ENCODE measurements at regions not wholly inside any gene's neighbourhood (a gene's known extent, or its start where the extent isn't known, plus 50 kb on each side); places are given as distances from the start of the nearest gene placed in this dataset.

DNA sequence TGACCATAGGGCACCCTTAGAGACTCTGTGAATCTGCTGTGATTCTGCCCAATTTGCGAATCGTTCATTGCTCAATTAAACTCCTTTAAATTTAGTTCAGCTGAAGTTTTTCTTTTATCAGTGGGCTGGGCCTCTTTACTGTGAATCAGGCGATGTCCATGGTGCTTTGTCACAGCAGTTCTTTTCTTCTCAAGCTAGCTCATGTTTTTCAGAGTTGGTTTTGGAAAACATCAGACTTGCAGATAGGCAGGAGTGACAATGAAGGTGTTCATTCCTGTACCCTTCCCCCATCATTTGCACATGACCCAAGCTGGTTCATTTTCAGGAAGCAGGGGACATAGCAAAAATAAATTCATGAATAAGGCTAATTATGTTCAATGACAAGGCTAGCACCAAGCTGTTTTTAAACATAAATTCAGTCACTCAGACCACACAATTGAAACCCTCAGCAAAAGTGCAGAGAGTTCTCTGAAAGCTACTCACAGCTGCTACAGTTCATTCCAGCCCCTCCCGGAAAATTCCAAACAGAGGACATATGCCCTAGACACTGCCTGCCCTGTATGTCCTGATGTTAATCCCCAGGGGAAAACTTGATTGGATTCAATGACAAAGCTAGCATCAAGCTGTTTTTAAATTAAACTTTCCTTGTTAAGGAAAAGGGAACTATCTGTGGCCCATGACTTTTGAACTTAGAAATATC, 383.3 kb downstream of the C12orf75 start:
- no peak for FAIRE-seq

DNA sequence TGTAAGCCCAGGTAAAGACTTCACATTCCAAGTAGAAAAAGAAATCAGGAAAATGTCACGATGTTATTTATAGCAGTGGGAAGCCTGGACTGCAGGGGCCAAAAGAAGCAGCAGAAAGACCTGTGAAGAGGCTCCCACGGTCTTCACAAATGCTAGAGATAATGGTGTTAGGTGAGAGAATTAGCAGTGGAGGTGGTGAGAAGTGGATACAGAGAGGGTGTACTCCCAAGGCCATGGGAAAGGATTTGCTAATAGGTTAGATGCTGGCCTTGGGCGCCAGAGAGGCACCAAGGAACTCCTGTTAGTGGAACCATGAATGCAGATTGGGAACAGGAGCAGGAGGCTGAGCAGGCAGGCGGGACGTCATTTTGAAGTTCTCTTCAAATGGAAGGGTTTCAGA, 386.1 kb downstream of the C12orf75 start:
- TF ChIP-seq, protein P1, sequence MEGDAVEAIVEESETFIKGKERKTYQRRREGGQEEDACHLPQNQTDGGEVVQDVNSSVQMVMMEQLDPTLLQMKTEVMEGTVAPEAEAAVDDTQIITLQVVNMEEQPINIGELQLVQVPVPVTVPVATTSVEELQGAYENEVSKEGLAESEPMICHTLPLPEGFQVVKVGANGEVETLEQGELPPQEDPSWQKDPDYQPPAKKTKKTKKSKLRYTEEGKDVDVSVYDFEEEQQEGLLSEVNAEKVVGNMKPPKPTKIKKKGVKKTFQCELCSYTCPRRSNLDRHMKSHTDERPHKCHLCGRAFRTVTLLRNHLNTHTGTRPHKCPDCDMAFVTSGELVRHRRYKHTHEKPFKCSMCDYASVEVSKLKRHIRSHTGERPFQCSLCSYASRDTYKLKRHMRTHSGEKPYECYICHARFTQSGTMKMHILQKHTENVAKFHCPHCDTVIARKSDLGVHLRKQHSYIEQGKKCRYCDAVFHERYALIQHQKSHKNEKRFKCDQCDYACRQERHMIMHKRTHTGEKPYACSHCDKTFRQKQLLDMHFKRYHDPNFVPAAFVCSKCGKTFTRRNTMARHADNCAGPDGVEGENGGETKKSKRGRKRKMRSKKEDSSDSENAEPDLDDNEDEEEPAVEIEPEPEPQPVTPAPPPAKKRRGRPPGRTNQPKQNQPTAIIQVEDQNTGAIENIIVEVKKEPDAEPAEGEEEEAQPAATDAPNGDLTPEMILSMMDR (IDR thresholded peaks at IDR 0.05; ENCODE audit: borderline replicate concordance, extremely low read depth, insufficient read depth) = no peak
- no peaks in the 10 kb centered on the region for H3K27me3 ChIP-seq (ENCODE audit: control insufficient read depth, insufficient read depth, low read length)
- intact Hi-C loops (cut with DNase I) = no loop called here

More for the DNA sequence above, 383.3 kb downstream of the C12orf75 start:
- Histone ChIP-seq H3K27ac (ENCODE audit: low read depth in 2 of 2, low read length in 2 of 2) (no peak overlapping the region), H3K4me3 (ENCODE audit: low read length in 3 of 3) (no peak overlapping the region), H3K36me3 (ENCODE audit: control insufficient read depth in 2 of 3, insufficient read depth in 3 of 3, low read length in 3 of 3) (no peaks in the 10 kb centered on the region), H3K9ac (ENCODE audit: low read length in 3 of 3) (no peak overlapping the region), H3K4me1 (ENCODE audit: control insufficient read depth in 2 of 3, insufficient read depth in 2 of 3, low read depth in 1 of 3, low read length in 3 of 3) (no peaks in the 10 kb centered on the region), H3K27me3 (ENCODE audit: control insufficient read depth, insufficient read depth, low read length) (no peaks in the 10 kb centered on the region), H3K9me3 (ENCODE audit: control insufficient read depth in 2 of 3, insufficient read depth in 1 of 3, low read length in 3 of 3) (no peaks in the 10 kb centered on the region)
- TF ChIP-seq, protein P1 (IDR thresholded peaks at IDR 0.05; ENCODE audit: borderline replicate concordance, extremely low read depth, insufficient read depth) = no peak
- DNase-seq = peak in 2 of 5 donors; percentile 53 to 80
- intact Hi-C loops (cut with DNase I) = no loop called here

DNA sequence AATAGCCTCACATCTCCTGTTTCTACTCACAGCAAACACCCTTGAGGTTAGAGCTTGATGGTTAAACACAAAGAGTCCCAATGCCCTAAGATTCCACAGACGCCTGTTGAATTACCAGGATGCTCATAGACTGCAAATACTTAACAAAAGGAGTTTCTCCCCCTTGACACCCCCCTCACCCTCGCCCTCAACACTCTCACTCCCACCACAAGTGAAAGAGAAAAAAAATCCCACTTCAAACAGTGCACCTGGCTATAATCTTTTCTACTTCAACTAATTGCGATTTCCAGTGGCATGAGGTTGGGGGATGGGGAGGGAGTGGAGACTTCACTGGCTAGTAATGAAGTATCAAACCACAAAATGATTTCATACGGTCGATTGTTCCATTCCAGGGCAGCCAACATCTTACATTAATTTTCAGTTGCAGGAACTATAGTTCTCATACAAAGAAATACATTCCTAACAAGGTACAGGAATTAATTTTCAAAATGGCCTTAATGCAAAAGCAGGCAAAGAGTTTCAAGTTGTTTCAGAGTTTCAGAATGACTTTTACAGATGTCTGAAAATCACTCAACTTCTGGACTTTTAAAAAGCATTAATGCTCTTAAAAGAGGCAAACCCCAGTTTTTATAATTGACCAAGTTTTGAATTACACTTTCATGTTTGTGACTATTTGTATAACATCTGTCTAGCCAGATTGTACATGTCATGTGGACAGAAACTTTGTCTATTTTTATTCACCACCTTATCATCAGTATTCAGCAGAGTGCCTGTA, 390.7 kb downstream of the C12orf75 start:
- no peaks in the 10 kb centered on the region for H3K36me3 ChIP-seq (ENCODE audit: control insufficient read depth in 2 of 3, insufficient read depth in 3 of 3, low read length in 3 of 3)
- intact Hi-C loops (cut with DNase I) = no loop called here
- H3K27ac ChIP-seq (ENCODE audit: low read depth in 2 of 2, low read length in 2 of 2) = no peak overlapping the region
- H3K4me1 ChIP-seq (ENCODE audit: control insufficient read depth in 2 of 3, insufficient read depth in 2 of 3, low read depth in 1 of 3, low read length in 3 of 3) = no peaks in the 10 kb centered on the region
- no peak overlapping the region for H3K9ac ChIP-seq (ENCODE audit: low read length in 3 of 3)
- TF ChIP-seq, protein P1 (IDR thresholded peaks at IDR 0.05; ENCODE audit: borderline replicate concordance, extremely low read depth, insufficient read depth) = no peak
- H3K4me3 ChIP-seq (ENCODE audit: low read length in 3 of 3) = no peak overlapping the region
- no peaks in the 10 kb centered on the region for H3K9me3 ChIP-seq (ENCODE audit: control insufficient read depth in 2 of 3, insufficient read depth in 1 of 3, low read length in 3 of 3)
- DNase-seq = no peak
- no peak for FAIRE-seq
- no peaks in the 10 kb centered on the region for H3K27me3 ChIP-seq (ENCODE audit: control insufficient read depth, insufficient read depth, low read length)

More for the DNA sequence above, 386.1 kb downstream of the C12orf75 start:
- Histone ChIP-seq H3K9me3 (ENCODE audit: control insufficient read depth in 2 of 3, insufficient read depth in 1 of 3, low read length in 3 of 3) (no peaks in the 10 kb centered on the region), H3K9ac (ENCODE audit: low read length in 3 of 3) (no peak overlapping the region), H3K4me3 (ENCODE audit: low read length in 3 of 3) (no peak overlapping the region), H3K27ac (ENCODE audit: low read depth in 2 of 2, low read length in 2 of 2) (no peak overlapping the region), H3K36me3 (ENCODE audit: control insufficient read depth in 2 of 3, insufficient read depth in 3 of 3, low read length in 3 of 3) (no peaks in the 10 kb centered on the region), H3K4me1 (ENCODE audit: control insufficient read depth in 2 of 3, insufficient read depth in 2 of 3, low read depth in 1 of 3, low read length in 3 of 3) (no peaks in the 10 kb centered on the region)
- no peak for DNase-seq
- FAIRE-seq = no peak

Data from kidney (tissue), 13 donors.